SK-N-SH (cell line): ENCODE measurements at regions not wholly inside any gene's neighbourhood (a gene's known extent, or its start where the extent isn't known, plus 50 kb on each side); places are given as distances from the start of the nearest gene placed in this dataset.

Source experiments
- CTCF ChIA-PET: fragments of 300-600, 350-600 bp; formaldehyde crosslinking; extraction: SDS; loops from one replicate; lab custom pipeline; 2021; lab: Yijun Ruan, JAX
- POLR2A ChIA-PET: fragments of 350-600 bp; sonication (Branson Sonifier 250); formaldehyde crosslinking; extraction: SDS; loops from one replicate; lab custom pipeline; 2020; ENCODE audit warnings: antibody characterized with exemption, inconsistent platforms; lab: Yijun Ruan, JAX
- DNase-seq: peaks from one replicate; pipeline ENCODE4 v3.0.0; 2012
- H2AFZ ChIP-seq: fragments of 200-600 bp; sonication (generic); 2 replicates; pipeline ENCODE4 v1.8.1; 2016; ENCODE audit warnings: antibody characterized with exemption, mild to moderate bottlenecking, low read depth
- H3F3A ChIP-seq: fragments of 200-600 bp; sonication (generic); replicated peaks from 2 replicates; pipeline ENCODE3; 2016; ENCODE audit warnings: antibody characterized with exemption, mild to moderate bottlenecking; ENCODE audit not compliant: insufficient read depth
- H3K27ac ChIP-seq, 2 experiments: fragments of 200-500 bp in 1 of 2; fragments of 200-600 bp in 1 of 2; sonication (Bioruptor generic) in 1 of 2; sonication (generic), shearing (Covaris generic) in 1 of 2; 2 replicates each; pipeline versions ENCODE4 v1.5.1 to v1.6.1; 2014 to 2016; ENCODE audit warnings: low read depth in 2 of 2, inconsistent platforms in 1 of 2, low read length in 1 of 2, mild to moderate bottlenecking in 1 of 2, mixed read lengths in 1 of 2
- H3K27me3 ChIP-seq: fragments of 200-600 bp; sonication (generic), shearing (Covaris generic); 2 replicates; pipeline ENCODE4 v1.6.1; 2016; ENCODE audit warnings: mixed run types; ENCODE audit not compliant: insufficient read depth
- H3K36me3 ChIP-seq, 2 experiments: fragments of 200-500 bp in 1 of 2; fragments of 200-600 bp in 1 of 2; sonication (Bioruptor generic) in 1 of 2; sonication (generic) in 1 of 2; replicated peaks in 1 of 2; 2 replicates each; pipeline versions ENCODE3 to v1.5.1; 2014 to 2016; ENCODE audit warnings: low read length in 1 of 2, mild to moderate bottlenecking in 1 of 2; ENCODE audit not compliant: insufficient read depth in 2 of 2, control insufficient read depth in 1 of 2
- H3K4me1 ChIP-seq, 2 experiments: fragments of 200-500 bp in 1 of 2; fragments of 200-600 bp in 1 of 2; sonication (Bioruptor generic) in 1 of 2; sonication (generic), shearing (Covaris generic) in 1 of 2; 2 replicates each; pipeline versions ENCODE4 v1.5.1 to v1.6.1; 2014 to 2016; ENCODE audit warnings: low read depth in 1 of 2, low read length in 1 of 2, mixed run types in 1 of 2; ENCODE audit not compliant: insufficient read depth in 2 of 2, control insufficient read depth in 1 of 2
- H3K4me2 ChIP-seq: fragments of 200-600 bp; sonication (generic), shearing (Covaris generic); 2 replicates; pipeline ENCODE4 v1.6.1; 2017; ENCODE audit warnings: mixed run types
- H3K4me3 ChIP-seq, 2 experiments: fragments of 200-500 bp in 1 of 2; fragments of 200-600 bp in 1 of 2; sonication (Bioruptor generic) in 1 of 2; sonication (generic), shearing (Covaris generic) in 1 of 2; 2 replicates each; pipeline versions ENCODE4 v1.5.1 to v1.8.1; 2014 to 2016; ENCODE audit warnings: low read depth in 2 of 2, inconsistent platforms in 1 of 2, low read length in 1 of 2, mild to moderate bottlenecking in 1 of 2, mixed read lengths in 1 of 2, moderate library complexity in 1 of 2
- H3K79me2 ChIP-seq: fragments of 200-600 bp; sonication (generic); 2 replicates; pipeline ENCODE4 v1.8.1; 2017; ENCODE audit warnings: mild to moderate bottlenecking; ENCODE audit not compliant: insufficient read depth
- H3K9ac ChIP-seq: fragments of 200-600 bp; sonication (generic); 2 replicates; pipeline ENCODE4 v1.6.1; 2017; ENCODE audit warnings: mixed run types
- H3K9me2 ChIP-seq: fragments of 200-600 bp; sonication (generic); 2 replicates; pipeline ENCODE4 v1.6.1; 2017; ENCODE audit warnings: mixed run types
- H3K9me3 ChIP-seq: fragments of 200-600 bp; sonication (generic); 2 replicates; pipeline ENCODE4 v1.6.1; 2017; ENCODE audit warnings: mixed run types, mild to moderate bottlenecking, moderate library complexity
- H4K20me1 ChIP-seq: fragments of 200-600 bp; sonication (generic); 2 replicates; pipeline ENCODE4 v1.6.1; 2017; ENCODE audit warnings: mild to moderate bottlenecking, mixed run types; ENCODE audit not compliant: insufficient read depth
- ELF1 ChIP-seq: IDR thresholded peaks from 2 replicates; pipeline ENCODE4 v1.4.0; 2012
- FOSL2 ChIP-seq: IDR thresholded peaks from 2 replicates; pipeline ENCODE4 v1.4.0; 2012; ENCODE audit warnings: low read depth, mild to moderate bottlenecking, moderate library complexity, borderline replicate concordance
- FOXJ3 ChIP-seq: sonication (generic); formaldehyde crosslinking; IDR thresholded peaks from 2 replicates; pipeline ENCODE4 v1.5.1; 2020; ENCODE audit warnings: mild to moderate bottlenecking, missing genetic modification reagents
- GATA2 ChIP-seq: sonication (generic); formaldehyde crosslinking; IDR thresholded peaks from 2 replicates; pipeline ENCODE4 v1.5.0; 2020; ENCODE audit warnings: mild to moderate bottlenecking, missing genetic modification reagents
- MXI1 ChIP-seq: IDR thresholded peaks from 2 replicates; pipeline ENCODE4 v1.6.1; 2012; ENCODE audit warnings: mild to moderate bottlenecking, low read depth, low read length, improper control_type of control experiment
- POLR2AphosphoS5 ChIP-seq: IDR thresholded peaks from 2 replicates; pipeline ENCODE4 v1.6.1; 2012; ENCODE audit warnings: low read depth, low read length
- RFX5 ChIP-seq: IDR thresholded peaks from 2 replicates; pipeline ENCODE4 v1.6.1; 2012; ENCODE audit warnings: mild to moderate bottlenecking, improper control_type of control experiment, low read length
- SIN3A ChIP-seq: IDR thresholded peaks from 2 replicates; pipeline ENCODE4 v1.6.1; 2012; ENCODE audit warnings: low read depth, mild to moderate bottlenecking, low read length, moderate library complexity, borderline replicate concordance
- SMC3 ChIP-seq: IDR thresholded peaks from 2 replicates; pipeline ENCODE4 v1.6.1; 2012; ENCODE audit warnings: low read depth, low read length, improper control_type of control experiment
- TCF12 ChIP-seq: IDR thresholded peaks from 2 replicates; pipeline ENCODE4 v1.4.0; 2012
- TEAD4 ChIP-seq: IDR thresholded peaks from 2 replicates; pipeline ENCODE4 v1.4.0; 2012; ENCODE audit warnings: mild to moderate bottlenecking, borderline replicate concordance; ENCODE audit not compliant: insufficient read depth
- USF2 ChIP-seq: fragments of 150-350 bp; IDR thresholded peaks from 2 replicates; pipeline ENCODE4 v1.6.1; 2017; ENCODE audit warnings: antibody characterized with exemption, low read length, low read depth, borderline replicate concordance
- WGBS: methylation state at CpG from one replicate; pipeline ENCODE4 v1.1.6; 2017; ENCODE audit warnings: low lambda C conversion rate; 5-methylcytosine and 5-hydroxymethylcytosine counted together
- TF ChIP-seq, protein P1 (sequence below): IDR thresholded peaks from 2 replicates; pipeline ENCODE4 v1.6.1; 2012; ENCODE audit warnings: mild to moderate bottlenecking, low read depth, low read length, moderate library complexity
- TF ChIP-seq, protein P2 (sequence below): IDR thresholded peaks from 2 replicates; pipeline ENCODE4 v1.4.0; 2012; ENCODE audit warnings: low read depth, borderline replicate concordance

DNA sequence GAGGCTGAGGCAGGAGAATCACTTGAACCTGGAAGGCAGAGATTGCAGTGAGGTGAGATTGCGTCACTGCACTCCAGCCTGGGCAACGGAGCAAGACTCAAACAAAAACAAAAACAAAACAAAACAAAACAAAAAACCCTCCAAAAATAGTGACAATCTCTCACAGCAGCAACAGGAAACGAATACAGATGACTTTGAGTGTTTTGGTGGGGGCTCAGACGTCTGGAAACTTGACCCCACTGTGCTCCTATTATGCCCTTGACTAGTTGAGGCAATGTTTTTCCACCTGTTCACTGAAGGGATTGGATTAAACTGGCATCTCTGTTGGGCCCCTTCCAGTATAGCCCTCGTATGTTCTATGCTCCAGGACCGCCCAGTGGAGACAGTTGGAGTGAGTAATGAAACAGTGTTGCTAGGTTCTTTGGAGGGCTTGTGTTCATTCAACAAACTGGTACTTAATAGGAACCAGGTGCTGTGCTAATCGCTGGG lies 167.0 kb downstream of the UTP18 start:
- peaks cover under 1% of the 10 kb centered on the region for H3F3A ChIP-seq
- H3K9me2 ChIP-seq, result no peaks in the 10 kb centered on the region
- POLR2A ChIA-PET, result no interaction called here
- H3K4me3 ChIP-seq, result no peak overlapping the region
- peaks cover 0 to 4% of the 10 kb centered on the region in 2 experiments; a peak in 1 of 4 replicates for H3K4me1 ChIP-seq
- H3K79me2 ChIP-seq, result no peaks in the 10 kb centered on the region
- H3K9me3 ChIP-seq, result peaks cover 8% of the 10 kb centered on the region; the same call in 1 of the 2 replicates
- no peak overlapping the region for H3K9ac ChIP-seq
- no peaks in the 10 kb centered on the region for H3K36me3 ChIP-seq
- DNase-seq, result no peak
- TF ChIP-seq POLR2AphosphoS5 (no peak), TCF12 (no peak)
- H4K20me1 ChIP-seq, result no peaks in the 10 kb centered on the region
- H3K27me3 ChIP-seq, result no peaks in the 10 kb centered on the region
- no peak overlapping the region for H3K27ac ChIP-seq
- H2AFZ ChIP-seq, result no peak overlapping the region
- WGBS, result 21% methylated on average over 7 of the region's 7 CpGs
- CTCF ChIA-PET, result interaction anchor here (0.6 to 1.8 kb wide), 4 partner anchors 8 to 128 kb away, joined by 3 to 6 read pairs (median 4); no protein-coding TSS in a partner anchor
- no peak overlapping the region for H3K4me2 ChIP-seq

DNA sequence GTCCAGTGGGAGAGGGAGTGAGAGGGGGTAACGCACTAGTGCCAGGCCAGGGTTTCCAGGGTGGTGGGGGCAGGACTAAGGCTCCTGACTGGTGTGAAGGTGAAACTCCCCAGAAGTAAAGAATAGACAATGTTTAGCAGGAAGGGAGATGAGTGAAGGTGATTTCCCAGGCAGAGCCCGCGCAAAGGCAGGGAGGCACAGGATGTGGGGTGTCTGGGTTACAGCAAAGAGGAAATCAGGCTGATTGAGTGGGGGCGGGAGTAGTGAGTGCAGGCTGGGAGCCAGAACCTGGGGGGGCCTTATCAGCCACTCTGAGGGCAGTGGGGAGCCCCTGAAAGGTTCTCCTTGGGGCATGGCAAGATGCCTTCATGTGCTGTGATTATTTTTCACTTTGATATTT lies 167.5 kb downstream of the UTP18 start:
- CTCF ChIA-PET, result interaction anchor here (0.6 to 1.8 kb wide), 3 partner anchors 8 to 57 kb away, joined by 3 to 6 read pairs (median 6); no protein-coding TSS in a partner anchor
- Histone ChIP-seq H4K20me1 (no peaks in the 10 kb centered on the region), H3K9me2 (no peaks in the 10 kb centered on the region)

DNA sequence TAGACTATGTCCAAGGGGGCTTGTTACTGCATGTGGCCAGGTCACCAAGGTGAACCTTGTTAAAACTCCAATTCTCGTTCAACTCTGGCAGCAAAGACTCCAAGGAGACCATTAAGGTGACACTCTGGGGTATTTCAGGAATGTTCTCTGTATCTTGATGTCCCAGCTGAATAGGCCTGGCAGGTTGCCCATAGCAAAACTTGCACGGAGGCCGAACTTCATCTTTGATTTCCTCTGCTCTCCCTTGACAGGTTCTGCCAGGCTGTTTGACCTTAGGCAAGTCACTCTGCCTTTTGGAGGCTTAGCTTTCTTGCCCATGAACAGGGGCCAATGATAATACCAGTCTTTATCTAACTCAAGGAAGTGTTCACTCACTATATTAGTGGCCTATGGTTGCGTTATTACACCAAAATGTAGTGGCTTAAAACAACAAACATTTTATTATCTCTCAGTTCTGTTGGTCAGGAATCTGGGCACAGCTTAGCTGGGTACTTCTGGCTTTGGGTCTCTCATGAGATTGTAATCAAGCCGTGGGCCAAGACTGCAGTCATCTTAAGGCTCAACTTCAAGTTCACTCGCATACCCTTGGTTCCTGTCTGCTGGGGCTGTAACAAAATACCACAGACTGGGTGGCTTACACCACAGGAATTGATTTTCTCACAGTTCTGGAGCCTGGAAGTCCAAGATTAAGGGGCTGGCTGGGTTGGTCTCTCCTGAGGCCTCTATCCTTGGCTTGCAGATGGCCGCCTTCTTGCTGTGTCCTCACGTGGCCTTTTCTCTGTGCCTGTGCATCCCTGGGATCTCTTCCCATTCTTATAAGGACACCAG lies 168.5 kb downstream of the UTP18 start:
- no peaks in the 10 kb centered on the region for H3K27me3 ChIP-seq
- WGBS, result 51% methylated on average over 8 of the region's 8 CpGs
- no peak for DNase-seq
- H3K27ac ChIP-seq, result no peak overlapping the region
- ChIA-PET CTCF (interaction anchor here (1.8 kb wide), 1 partner anchor 58 kb away, joined by 6 read pairs; no protein-coding TSS in a partner anchor), POLR2A (no interaction called here)
- peaks cover 10% of the 10 kb centered on the region; the same call in 1 of the 2 replicates for H3K9me3 ChIP-seq
- no peak overlapping the region for H3K9ac ChIP-seq
- peaks cover 3% of the 10 kb centered on the region for H3F3A ChIP-seq
- no peaks in the 10 kb centered on the region for H3K9me2 ChIP-seq
- no peak overlapping the region for H2AFZ ChIP-seq
- H3K36me3 ChIP-seq, result no peaks in the 10 kb centered on the region
- H3K4me3 ChIP-seq, result no peak overlapping the region
- H3K79me2 ChIP-seq, result no peaks in the 10 kb centered on the region
- H3K4me1 ChIP-seq, result peaks cover 0 to 4% of the 10 kb centered on the region in 2 experiments; a peak in 1 of 4 replicates
- H3K4me2 ChIP-seq, result no peak overlapping the region
- no peaks in the 10 kb centered on the region for H4K20me1 ChIP-seq
- TF ChIP-seq, protein P1, sequence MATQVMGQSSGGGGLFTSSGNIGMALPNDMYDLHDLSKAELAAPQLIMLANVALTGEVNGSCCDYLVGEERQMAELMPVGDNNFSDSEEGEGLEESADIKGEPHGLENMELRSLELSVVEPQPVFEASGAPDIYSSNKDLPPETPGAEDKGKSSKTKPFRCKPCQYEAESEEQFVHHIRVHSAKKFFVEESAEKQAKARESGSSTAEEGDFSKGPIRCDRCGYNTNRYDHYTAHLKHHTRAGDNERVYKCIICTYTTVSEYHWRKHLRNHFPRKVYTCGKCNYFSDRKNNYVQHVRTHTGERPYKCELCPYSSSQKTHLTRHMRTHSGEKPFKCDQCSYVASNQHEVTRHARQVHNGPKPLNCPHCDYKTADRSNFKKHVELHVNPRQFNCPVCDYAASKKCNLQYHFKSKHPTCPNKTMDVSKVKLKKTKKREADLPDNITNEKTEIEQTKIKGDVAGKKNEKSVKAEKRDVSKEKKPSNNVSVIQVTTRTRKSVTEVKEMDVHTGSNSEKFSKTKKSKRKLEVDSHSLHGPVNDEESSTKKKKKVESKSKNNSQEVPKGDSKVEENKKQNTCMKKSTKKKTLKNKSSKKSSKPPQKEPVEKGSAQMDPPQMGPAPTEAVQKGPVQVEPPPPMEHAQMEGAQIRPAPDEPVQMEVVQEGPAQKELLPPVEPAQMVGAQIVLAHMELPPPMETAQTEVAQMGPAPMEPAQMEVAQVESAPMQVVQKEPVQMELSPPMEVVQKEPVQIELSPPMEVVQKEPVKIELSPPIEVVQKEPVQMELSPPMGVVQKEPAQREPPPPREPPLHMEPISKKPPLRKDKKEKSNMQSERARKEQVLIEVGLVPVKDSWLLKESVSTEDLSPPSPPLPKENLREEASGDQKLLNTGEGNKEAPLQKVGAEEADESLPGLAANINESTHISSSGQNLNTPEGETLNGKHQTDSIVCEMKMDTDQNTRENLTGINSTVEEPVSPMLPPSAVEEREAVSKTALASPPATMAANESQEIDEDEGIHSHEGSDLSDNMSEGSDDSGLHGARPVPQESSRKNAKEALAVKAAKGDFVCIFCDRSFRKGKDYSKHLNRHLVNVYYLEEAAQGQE, result no peak
- TF ChIP-seq FOSL2 (no peak), TEAD4 (no peak), GATA2 (CRISPR knock-in tag) (no peak), SMC3 (no peak), MXI1 (no peak), RFX5 (no peak), FOXJ3 (CRISPR knock-in tag) (no peak), USF2 (no peak), ELF1 (no peak)

More for the DNA sequence above, 167.5 kb downstream of the UTP18 start:
- peaks cover 0 to 4% of the 10 kb centered on the region in 2 experiments; a peak in 1 of 4 replicates for H3K4me1 ChIP-seq
- peak; percentile 42 for DNase-seq
- no peak overlapping the region for H3K4me2 ChIP-seq
- peaks cover 3% of the 10 kb centered on the region for H3F3A ChIP-seq
- H3K27me3 ChIP-seq, result no peaks in the 10 kb centered on the region
- POLR2A ChIA-PET, result no interaction called here
- H3K9ac ChIP-seq, result no peak overlapping the region
- no peaks in the 10 kb centered on the region for H3K79me2 ChIP-seq
- H3K4me3 ChIP-seq, result no peak overlapping the region
- H3K36me3 ChIP-seq, result no peaks in the 10 kb centered on the region
- TF ChIP-seq, protein P2, sequence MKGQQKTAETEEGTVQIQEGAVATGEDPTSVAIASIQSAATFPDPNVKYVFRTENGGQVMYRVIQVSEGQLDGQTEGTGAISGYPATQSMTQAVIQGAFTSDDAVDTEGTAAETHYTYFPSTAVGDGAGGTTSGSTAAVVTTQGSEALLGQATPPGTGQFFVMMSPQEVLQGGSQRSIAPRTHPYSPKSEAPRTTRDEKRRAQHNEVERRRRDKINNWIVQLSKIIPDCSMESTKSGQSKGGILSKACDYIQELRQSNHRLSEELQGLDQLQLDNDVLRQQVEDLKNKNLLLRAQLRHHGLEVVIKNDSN, result no peak
- TF ChIP-seq MXI1 (no peak), POLR2AphosphoS5 (no peak), RFX5 (no peak), SIN3A (no peak)
- TF ChIP-seq, all 33 proteins: peak for 0
- no peak overlapping the region for H2AFZ ChIP-seq
- peak overlapping the region in 1 of 2 experiments; percentile 17; a peak in 1 of 4 replicates for H3K27ac ChIP-seq
- WGBS, result 40% methylated on average over 4 of the region's 4 CpGs
- H3K9me3 ChIP-seq, result peaks cover 8% of the 10 kb centered on the region; the same call in 1 of the 2 replicates
